ENCODE measurements at regions not wholly inside any gene's neighbourhood (a gene's known extent, or its start where the extent isn't known, plus 50 kb on each side); places are given as distances from the start of the nearest gene placed in this dataset.

GRCh38 chr18:52288403-52289004, 51.5 kb upstream of the DCC start:
- TF ChIP-seq, protein P1, sequence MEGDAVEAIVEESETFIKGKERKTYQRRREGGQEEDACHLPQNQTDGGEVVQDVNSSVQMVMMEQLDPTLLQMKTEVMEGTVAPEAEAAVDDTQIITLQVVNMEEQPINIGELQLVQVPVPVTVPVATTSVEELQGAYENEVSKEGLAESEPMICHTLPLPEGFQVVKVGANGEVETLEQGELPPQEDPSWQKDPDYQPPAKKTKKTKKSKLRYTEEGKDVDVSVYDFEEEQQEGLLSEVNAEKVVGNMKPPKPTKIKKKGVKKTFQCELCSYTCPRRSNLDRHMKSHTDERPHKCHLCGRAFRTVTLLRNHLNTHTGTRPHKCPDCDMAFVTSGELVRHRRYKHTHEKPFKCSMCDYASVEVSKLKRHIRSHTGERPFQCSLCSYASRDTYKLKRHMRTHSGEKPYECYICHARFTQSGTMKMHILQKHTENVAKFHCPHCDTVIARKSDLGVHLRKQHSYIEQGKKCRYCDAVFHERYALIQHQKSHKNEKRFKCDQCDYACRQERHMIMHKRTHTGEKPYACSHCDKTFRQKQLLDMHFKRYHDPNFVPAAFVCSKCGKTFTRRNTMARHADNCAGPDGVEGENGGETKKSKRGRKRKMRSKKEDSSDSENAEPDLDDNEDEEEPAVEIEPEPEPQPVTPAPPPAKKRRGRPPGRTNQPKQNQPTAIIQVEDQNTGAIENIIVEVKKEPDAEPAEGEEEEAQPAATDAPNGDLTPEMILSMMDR (conservative IDR thresholded peaks at IDR 0.05; ENCODE audit: low read depth, low read length): peak; percentile 86
- TF ChIP-seq EZH2 (IDR thresholded peaks at IDR 0.05; ENCODE audit: borderline replicate concordance, low read depth, low read length, poor library complexity, severe bottlenecking): no peak

Data from A673 (cell line).